ENCODE measurements at regions not wholly inside any gene's neighbourhood (a gene's known extent, or its start where the extent isn't known, plus 50 kb on each side); places are given as distances from the start of the nearest gene placed in this dataset.

GRCh38 chr11:134554106-134554505 lies 142.1 kb upstream of the B3GAT1 start:
- no peak for TF ChIP-seq CTCF (IDR thresholded peaks at IDR 0.05; ENCODE audit: insufficient read depth, low read depth, low read length)
- TF ChIP-seq EZH2 (IDR thresholded peaks at IDR 0.05; ENCODE audit: insufficient read depth, low read length), result no peak

Data from astrocyte (in vitro differentiated cells and primary cell).